PC-9 (cell line): ENCODE measurements at regions not wholly inside any gene's neighbourhood (a gene's known extent, or its start where the extent isn't known, plus 50 kb on each side); places are given as distances from the start of the nearest gene placed in this dataset.

Source experiments
- BruUV-seq: library from RNA; stranded (reverse); fragments of 400-500 nt; replicated peaks from 2 replicates; lab custom pipeline; 2021; lab: Mats Ljungman, UMichigan
- CTCF ChIA-PET: fragments of 300-600 bp; sonication (Branson Sonifier 250); formaldehyde crosslinking; loops from one replicate; lab custom pipeline; 2022; ENCODE audit warnings: antibody characterized with exemption; lab: Charles Lee
- POLR2A ChIA-PET: fragments of 300-600 bp; sonication (Branson Sonifier 250); formaldehyde crosslinking; loops from one replicate; lab custom pipeline; 2022; ENCODE audit warnings: antibody characterized with exemption; ENCODE audit not compliant: unreplicated experiment; lab: Charles Lee
- DNase-seq, 2 experiments: peaks; one replicate each; pipeline versions ENCODE4 v3.0.0 to v3.0.0-alpha.2; 2015 to 2022; ENCODE audit warnings: mixed read lengths in 1 of 2
- H2AFZ ChIP-seq: fragments of 200-600 bp; sonication (generic); 2 replicates; pipeline ENCODE4 v1.8.1; 2017; ENCODE audit warnings: antibody characterized with exemption
- H3F3A ChIP-seq: fragments of 200-600 bp; sonication (generic); 2 replicates; pipeline ENCODE4 v1.8.1; 2017; ENCODE audit warnings: antibody characterized with exemption, mild to moderate bottlenecking, low read depth; ENCODE audit not compliant: insufficient read depth
- H3K27ac ChIP-seq: fragments of 200-600 bp; sonication (generic); 2 replicates; pipeline ENCODE4 v1.6.1; 2016; ENCODE audit warnings: mixed run types
- H3K27me3 ChIP-seq: fragments of 200-600 bp; sonication (generic); 2 replicates; pipeline ENCODE4 v1.6.1; 2016; ENCODE audit warnings: low read depth, mixed run types; ENCODE audit not compliant: insufficient read depth
- H3K36me3 ChIP-seq: fragments of 200-600 bp; sonication (generic); 2 replicates; pipeline ENCODE4 v1.6.1; 2016; ENCODE audit warnings: low read depth, mixed run types
- H3K4me1 ChIP-seq: fragments of 200-600 bp; sonication (generic); replicated peaks from 2 replicates; pipeline ENCODE4 v1.6.1; 2016; ENCODE audit warnings: mixed run types; ENCODE audit not compliant: insufficient read depth
- H3K4me2 ChIP-seq: fragments of 200-600 bp; sonication (generic); 2 replicates; pipeline ENCODE4 v1.6.1; 2017; ENCODE audit warnings: mixed run types
- H3K4me3 ChIP-seq: fragments of 200-600 bp; sonication (generic); 2 replicates; pipeline ENCODE4 v1.6.1; 2016; ENCODE audit warnings: mixed run types
- H3K79me2 ChIP-seq: fragments of 200-600 bp; sonication (generic); 2 replicates; pipeline ENCODE4 v1.6.1; 2017; ENCODE audit warnings: low read depth, mixed run types
- H3K9me2 ChIP-seq: fragments of 200-600 bp; sonication (generic); 2 replicates; pipeline ENCODE4 v1.8.1; 2017; ENCODE audit warnings: mild to moderate bottlenecking; ENCODE audit not compliant: insufficient read depth
- H3K9me3 ChIP-seq: fragments of 200-600 bp; sonication (generic); 2 replicates; pipeline ENCODE4 v1.8.1; 2016; ENCODE audit warnings: low read depth; ENCODE audit not compliant: insufficient read depth
- H4K20me1 ChIP-seq: fragments of 200-600 bp; sonication (generic); 2 replicates; pipeline ENCODE4 v1.8.1; 2017; ENCODE audit not compliant: insufficient read depth
- CTCF ChIP-seq: fragments of 200-600 bp; sonication (generic); conservative IDR thresholded peaks from 2 replicates; pipeline ENCODE4 v1.6.1; 2017; ENCODE audit warnings: mixed run types, antibody characterized with exemption, mild to moderate bottlenecking, moderate library complexity
- EZH2 ChIP-seq: fragments of 200-600 bp; sonication (generic); IDR thresholded peaks from 2 replicates; pipeline ENCODE4 v1.8.0; 2017; ENCODE audit warnings: antibody characterized with exemption, low read depth
- intact Hi-C: fragments of 100-400 bp; cut with micrococcal nuclease; formaldehyde crosslinking; loops from one replicate; pipeline ENCODE4 v1.10.0; 2022; ENCODE audit not compliant: unreplicated experiment

GRCh38 chr9:106766616-106767015 is 96.3 kb upstream of the ZNF462 start:
- POLR2A ChIA-PET, result no interaction called here
- intact Hi-C loops, result no loop called here
- DNase-seq, result no peak
- Histone ChIP-seq H3K9me2 (no peaks in the 10 kb centered on the region), H3K9me3 (no peaks in the 10 kb centered on the region), H3K4me1 (no peaks in the 10 kb centered on the region), H3K27ac (no peak overlapping the region), H2AFZ (no peak overlapping the region), H3K79me2 (no peaks in the 10 kb centered on the region), H3K36me3 (no peaks in the 10 kb centered on the region), H3K27me3 (no peaks in the 10 kb centered on the region), H3K4me3 (no peak overlapping the region), H3K4me2 (no peak overlapping the region), H3F3A (no peaks in the 10 kb centered on the region), H4K20me1 (0 out of 2 replicates have a peak, but pooled peaks cover 8% of the 10 kb centered on the region)
- no TSS peak for BruUV-seq
- CTCF ChIA-PET, result no interaction called here
- TF ChIP-seq CTCF (no peak), EZH2 (no peak)

- Histone ChIP-seq H4K20me1 (0 out of 2 replicates have a peak, but pooled peaks cover 8% of the 10 kb centered on the region), H3K4me2 (no peak overlapping the region), H3K36me3 (no peaks in the 10 kb centered on the region), H3F3A (no peaks in the 10 kb centered on the region), H3K79me2 (no peaks in the 10 kb centered on the region), H3K4me3 (no peak overlapping the region), H3K9me2 (no peaks in the 10 kb centered on the region), H3K27me3 (no peaks in the 10 kb centered on the region), H2AFZ (no peak overlapping the region), H3K4me1 (0 out of 2 replicates have a peak, but pooled peaks cover 3% of the 10 kb centered on the region), H3K27ac (no peak overlapping the region), H3K9me3 (no peaks in the 10 kb centered on the region)
- TF ChIP-seq CTCF, result no peak
- TF ChIP-seq EZH2, result no peak
- intact Hi-C loops, result no loop called here
- ChIA-PET CTCF (no interaction called here), POLR2A (no interaction called here)
- no TSS peak for BruUV-seq
- DNase-seq, result no peak
These were observed 93.6 kb upstream of the ZNF462 start for GRCh38 chr9:106769331-106769730.

- Histone ChIP-seq H3K4me2 (no peak overlapping the region), H2AFZ (no peak overlapping the region), H3K27me3 (no peaks in the 10 kb centered on the region), H4K20me1 (0 out of 2 replicates have a peak, but pooled peaks cover 8% of the 10 kb centered on the region), H3K9me2 (no peaks in the 10 kb centered on the region), H3F3A (no peaks in the 10 kb centered on the region), H3K4me1 (0 out of 2 replicates have a peak, but pooled peaks cover 3% of the 10 kb centered on the region), H3K79me2 (no peaks in the 10 kb centered on the region), H3K27ac (no peak overlapping the region), H3K9me3 (no peaks in the 10 kb centered on the region), H3K36me3 (no peaks in the 10 kb centered on the region), H3K4me3 (no peak overlapping the region)
- BruUV-seq, result no TSS peak
- no peak for DNase-seq
- no peak for TF ChIP-seq EZH2
- TF ChIP-seq CTCF, result no peak
- POLR2A ChIA-PET, result no interaction called here
- CTCF ChIA-PET, result no interaction called here
- intact Hi-C loops, result no loop called here
These were observed 91.4 kb upstream of the ZNF462 start for GRCh38 chr9:106771608-106772007.
